Lower lobe of right lung (tissue), 2 donors: ENCODE measurements at regions not wholly inside any gene's neighbourhood (a gene's known extent, or its start where the extent isn't known, plus 50 kb on each side); places are given as distances from the start of the nearest gene placed in this dataset.

Source experiments
- ATAC-seq, 2 donors: fragments of 200-7000 bp; cut with Tn5 transposase; one replicate each; pipeline ENCODE4 v1.9.1; 2020 to 2022; ENCODE audit warnings: mild to moderate bottlenecking in 2 of 2, moderate library complexity in 2 of 2
- DNase-seq: peaks from one replicate; pipeline ENCODE4 v3.0.0-alpha.2; 2020
- H3K27ac ChIP-seq: fragments of 200-600 bp; one replicate; pipeline ENCODE4 v1.8.0; 2022
- H3K27me3 ChIP-seq: fragments of 200-600 bp; one replicate; pipeline ENCODE4 v1.8.0; 2022; ENCODE audit warnings: low read depth
- H3K36me3 ChIP-seq: fragments of 200-600 bp; one replicate; pipeline ENCODE4 v1.8.0; 2022; ENCODE audit warnings: mild to moderate bottlenecking
- H3K4me1 ChIP-seq: fragments of 200-600 bp; one replicate; pipeline ENCODE4 v1.8.0; 2022
- H3K4me3 ChIP-seq: fragments of 200-600 bp; one replicate; pipeline ENCODE4 v1.8.0; 2022; ENCODE audit warnings: mild to moderate bottlenecking
- H3K9me3 ChIP-seq: fragments of 200-600 bp; one replicate; pipeline ENCODE4 v1.8.0; 2022
- CTCF ChIP-seq: fragments of 200-600 bp; IDR thresholded peaks from one replicate; pipeline ENCODE4 v1.8.0; 2022; ENCODE audit warnings: antibody characterized with exemption, mild to moderate bottlenecking
- intact Hi-C: fragments of 100-400 bp; cut with DNase I; formaldehyde crosslinking; loops from one replicate; pipeline ENCODE4 v1.11.0; 2022
- donor health status: DM: no; HTN: yes; CAD: no; lungs with severe emphysema.

GRCh38 chr9:80592413-80592812 is 1020.6 kb downstream of the TLE4 start:
- no peak for TF ChIP-seq CTCF
- Histone ChIP-seq H3K4me1 (no peaks in the 10 kb centered on the region), H3K9me3 (no peaks in the 10 kb centered on the region), H3K4me3 (no peak overlapping the region), H3K36me3 (no peaks in the 10 kb centered on the region), H3K27me3 (no peaks in the 10 kb centered on the region), H3K27ac (no peak overlapping the region)
- DNase-seq (no peak), ATAC-seq (no peak)
- intact Hi-C loops, result no loop called here

- H3K4me3 ChIP-seq, result no peak overlapping the region
- no peaks in the 10 kb centered on the region for H3K36me3 ChIP-seq
- H3K27ac ChIP-seq, result no peak overlapping the region
- no peak for TF ChIP-seq CTCF
- intact Hi-C loops, result no loop called here
- ATAC-seq, result no peak
- H3K4me1 ChIP-seq, result no peaks in the 10 kb centered on the region
- no peaks in the 10 kb centered on the region for H3K9me3 ChIP-seq
- H3K27me3 ChIP-seq, result no peaks in the 10 kb centered on the region
- no peak for DNase-seq
Observed at GRCh38 chr9:80586786-80587330, 1015.1 kb downstream of the TLE4 start.

- DNase-seq, result no peak
- Histone ChIP-seq H3K27ac (no peak overlapping the region), H3K4me1 (no peaks in the 10 kb centered on the region), H3K27me3 (no peaks in the 10 kb centered on the region), H3K9me3 (peaks cover 8% of the 10 kb centered on the region), H3K4me3 (no peak overlapping the region), H3K36me3 (no peaks in the 10 kb centered on the region)
- no peak for ATAC-seq
- intact Hi-C loops, result no loop called here
- TF ChIP-seq CTCF, result no peak
Observed at GRCh38 chr9:80571953-80572352, 1000.2 kb downstream of the TLE4 start.

GRCh38 chr9:80569236-80569635 is 997.5 kb downstream of the TLE4 start:
- Histone ChIP-seq H3K4me1 (no peaks in the 10 kb centered on the region), H3K27ac (no peak overlapping the region), H3K4me3 (no peak overlapping the region), H3K36me3 (no peaks in the 10 kb centered on the region), H3K9me3 (peaks cover 7% of the 10 kb centered on the region), H3K27me3 (no peaks in the 10 kb centered on the region)
- DNase-seq, result no peak
- no peak for TF ChIP-seq CTCF
- intact Hi-C loops, result no loop called here
- ATAC-seq, result no peak

- H3K36me3 ChIP-seq, result no peaks in the 10 kb centered on the region
- no peak for TF ChIP-seq CTCF
- intact Hi-C loops, result no loop called here
- DNase-seq (no peak), ATAC-seq (no peak)
- H3K27ac ChIP-seq, result no peak overlapping the region
- H3K4me1 ChIP-seq, result no peaks in the 10 kb centered on the region
- H3K9me3 ChIP-seq, result no peaks in the 10 kb centered on the region
- H3K27me3 ChIP-seq, result no peaks in the 10 kb centered on the region
- H3K4me3 ChIP-seq, result no peak overlapping the region
Observed at GRCh38 chr9:80561526-80561925, 989.8 kb downstream of the TLE4 start.

- TF ChIP-seq CTCF, result no peak
- Histone ChIP-seq H3K36me3 (no peaks in the 10 kb centered on the region), H3K27me3 (no peaks in the 10 kb centered on the region), H3K4me1 (no peaks in the 10 kb centered on the region), H3K4me3 (no peak overlapping the region), H3K27ac (no peak overlapping the region), H3K9me3 (no peaks in the 10 kb centered on the region)
- DNase-seq, result no peak
- no peak for ATAC-seq
- intact Hi-C loops, result no loop called here
Observed at GRCh38 chr9:80560976-80561375, 989.2 kb downstream of the TLE4 start.
